DOHH2 (cell line): ENCODE measurements at regions not wholly inside any gene's neighbourhood (a gene's known extent, or its start where the extent isn't known, plus 50 kb on each side); places are given as distances from the start of the nearest gene placed in this dataset.

ENCODE experiments used
- CTCF ChIP-seq: fragments of 200-600 bp; sonication (generic); IDR thresholded peaks from one replicate; pipeline ENCODE4 v1.5.1; 2014; ENCODE audit warnings: antibody characterized with exemption, mild to moderate bottlenecking, low read depth, low read length; ENCODE audit not compliant: poor library complexity, severe bottlenecking
- EZH2phosphoT487 ChIP-seq: fragments of 200-600 bp; sonication (generic); IDR thresholded peaks from 2 replicates; pipeline ENCODE4 v1.6.1; 2017; ENCODE audit warnings: borderline replicate concordance, mild to moderate bottlenecking, antibody characterized with exemption, low read length, moderate library complexity, mixed read lengths

GRCh38 chr6:149259753-149260152 lies 57.8 kb upstream of the TAB2 start:
- TF ChIP-seq CTCF (no peak), EZH2phosphoT487 (no peak)
